Epithelial cell of esophagus (primary cell): ENCODE measurements at regions not wholly inside any gene's neighbourhood (a gene's known extent, or its start where the extent isn't known, plus 50 kb on each side); places are given as distances from the start of the nearest gene placed in this dataset.

ENCODE experiments used
- DNase-seq: peaks from one replicate; pipeline ENCODE4 v3.0.0; 2010; ENCODE audit warnings: low read depth
- H3K4me3 ChIP-seq: 2 replicates; pipeline ENCODE4 v1.5.1; 2011; ENCODE audit warnings: mild to moderate bottlenecking, low read length, control low read depth
- TF ChIP-seq, protein P1 (sequence below): IDR thresholded peaks from 2 replicates; pipeline ENCODE4 v1.5.1; 2011; ENCODE audit warnings: low read depth, mild to moderate bottlenecking, low read length, control low read depth, inconsistent platforms; ENCODE audit not compliant: insufficient read depth; ENCODE audit errors: missing control alignments

DNA sequence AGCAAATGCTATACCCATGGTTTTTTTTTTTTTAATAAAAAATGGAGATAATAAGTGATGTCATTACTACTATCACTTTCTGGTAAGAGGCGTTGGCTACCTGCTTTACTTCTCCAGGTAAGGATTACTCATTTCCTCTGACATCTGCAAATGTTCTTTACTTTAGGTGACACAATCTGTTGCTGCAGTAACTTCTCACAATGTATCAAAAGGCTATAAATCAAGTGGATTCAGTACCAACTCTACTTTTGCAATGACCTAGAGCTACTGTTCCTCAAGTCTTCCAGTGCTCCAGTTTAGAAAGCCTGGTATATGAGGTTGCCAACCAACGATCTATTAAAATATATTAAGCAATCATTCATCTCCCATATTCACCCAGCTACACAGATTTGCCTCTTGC lies 129.1 kb downstream of the PLK2 start:
- TF ChIP-seq, protein P1, sequence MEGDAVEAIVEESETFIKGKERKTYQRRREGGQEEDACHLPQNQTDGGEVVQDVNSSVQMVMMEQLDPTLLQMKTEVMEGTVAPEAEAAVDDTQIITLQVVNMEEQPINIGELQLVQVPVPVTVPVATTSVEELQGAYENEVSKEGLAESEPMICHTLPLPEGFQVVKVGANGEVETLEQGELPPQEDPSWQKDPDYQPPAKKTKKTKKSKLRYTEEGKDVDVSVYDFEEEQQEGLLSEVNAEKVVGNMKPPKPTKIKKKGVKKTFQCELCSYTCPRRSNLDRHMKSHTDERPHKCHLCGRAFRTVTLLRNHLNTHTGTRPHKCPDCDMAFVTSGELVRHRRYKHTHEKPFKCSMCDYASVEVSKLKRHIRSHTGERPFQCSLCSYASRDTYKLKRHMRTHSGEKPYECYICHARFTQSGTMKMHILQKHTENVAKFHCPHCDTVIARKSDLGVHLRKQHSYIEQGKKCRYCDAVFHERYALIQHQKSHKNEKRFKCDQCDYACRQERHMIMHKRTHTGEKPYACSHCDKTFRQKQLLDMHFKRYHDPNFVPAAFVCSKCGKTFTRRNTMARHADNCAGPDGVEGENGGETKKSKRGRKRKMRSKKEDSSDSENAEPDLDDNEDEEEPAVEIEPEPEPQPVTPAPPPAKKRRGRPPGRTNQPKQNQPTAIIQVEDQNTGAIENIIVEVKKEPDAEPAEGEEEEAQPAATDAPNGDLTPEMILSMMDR, result no peak
- DNase-seq, result peak; percentile 88

DNA sequence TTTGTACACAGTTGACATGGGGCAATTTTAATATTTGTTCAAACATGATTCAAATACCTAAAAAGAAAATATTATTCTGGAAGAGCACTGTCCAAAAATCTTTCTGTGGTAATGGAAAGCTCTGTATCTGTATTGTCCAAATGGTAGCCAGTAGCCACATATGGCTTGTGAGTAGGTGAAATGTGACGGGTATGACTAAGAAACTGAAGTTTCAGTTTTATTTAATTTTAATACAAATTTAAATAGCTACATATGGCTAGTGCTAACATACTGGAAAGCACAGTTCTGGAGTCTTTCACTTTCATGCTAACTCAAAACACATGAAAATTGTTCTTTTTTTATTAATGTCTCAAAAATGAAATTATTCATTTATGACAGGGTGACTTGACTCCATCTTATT lies 132.6 kb downstream of the PLK2 start:
- no peak overlapping the region for H3K4me3 ChIP-seq
- TF ChIP-seq, protein P1, result no peak
- DNase-seq, result no peak

More for the DNA sequence above, 129.1 kb downstream of the PLK2 start:
- no peak overlapping the region for H3K4me3 ChIP-seq

DNA sequence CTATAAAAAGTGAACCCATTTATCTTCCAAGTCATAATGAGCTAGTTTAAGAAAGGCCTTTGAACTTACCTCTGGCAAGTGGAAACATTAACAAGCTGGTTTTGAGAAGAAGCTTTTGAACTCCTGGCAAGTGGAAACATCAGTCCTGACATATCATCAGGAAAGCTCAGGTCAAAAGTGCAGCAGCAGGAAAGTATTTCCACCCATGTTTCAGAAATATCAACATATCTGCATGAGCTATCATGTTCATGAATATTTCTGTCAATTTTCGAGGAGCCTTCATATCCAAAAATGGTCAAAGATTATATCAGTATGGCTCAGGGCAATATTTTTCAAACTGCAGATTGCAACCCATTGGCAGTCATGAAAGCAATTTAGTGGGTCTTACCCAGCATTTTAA lies 133.9 kb downstream of the PLK2 start:
- DNase-seq, result no peak
- TF ChIP-seq, protein P1, result no peak
- H3K4me3 ChIP-seq, result no peak overlapping the region

DNA sequence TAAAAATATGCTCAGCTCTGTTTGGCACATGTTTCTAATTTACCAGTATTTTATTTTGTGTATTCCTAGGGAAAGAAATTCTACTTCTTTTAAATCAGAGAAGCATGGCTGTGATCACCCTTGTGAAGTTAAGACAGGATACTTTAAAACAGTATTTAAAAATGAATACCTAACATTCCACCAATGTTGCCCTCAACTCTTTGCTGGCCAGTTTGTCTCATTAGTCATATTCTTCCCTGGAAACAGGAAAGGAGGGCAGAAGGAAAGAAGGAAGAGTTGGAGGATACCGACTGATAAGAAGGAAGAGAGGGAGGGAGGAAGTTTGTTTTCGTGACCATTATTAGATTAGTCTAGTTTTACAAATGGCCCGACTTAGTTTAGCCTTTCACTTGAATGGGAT lies 137.4 kb downstream of the PLK2 start:
- TF ChIP-seq, protein P1, result no peak
- no peak overlapping the region for H3K4me3 ChIP-seq
- DNase-seq, result peak; percentile 25

DNA sequence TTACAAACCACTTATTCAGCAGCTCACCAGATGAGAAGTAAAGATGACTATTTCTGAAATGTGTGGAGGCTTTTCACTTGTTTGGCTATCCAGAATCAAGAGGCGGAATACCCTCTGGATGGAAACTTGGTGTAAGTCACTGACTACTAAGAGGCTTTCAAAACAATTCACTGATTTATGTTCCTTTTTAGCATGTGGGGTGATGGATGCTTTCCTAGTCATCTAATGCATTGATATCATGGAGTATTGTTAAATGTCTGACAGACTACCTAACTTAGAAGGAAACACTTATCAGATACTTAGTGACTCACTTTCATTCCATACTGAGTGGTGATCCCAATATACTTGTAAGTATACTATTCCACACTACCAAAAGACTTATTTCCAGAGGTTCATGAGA lies 141.4 kb downstream of the PLK2 start:
- TF ChIP-seq, protein P1, result no peak
- H3K4me3 ChIP-seq, result no peak overlapping the region
- peak; percentile 25 for DNase-seq

DNA sequence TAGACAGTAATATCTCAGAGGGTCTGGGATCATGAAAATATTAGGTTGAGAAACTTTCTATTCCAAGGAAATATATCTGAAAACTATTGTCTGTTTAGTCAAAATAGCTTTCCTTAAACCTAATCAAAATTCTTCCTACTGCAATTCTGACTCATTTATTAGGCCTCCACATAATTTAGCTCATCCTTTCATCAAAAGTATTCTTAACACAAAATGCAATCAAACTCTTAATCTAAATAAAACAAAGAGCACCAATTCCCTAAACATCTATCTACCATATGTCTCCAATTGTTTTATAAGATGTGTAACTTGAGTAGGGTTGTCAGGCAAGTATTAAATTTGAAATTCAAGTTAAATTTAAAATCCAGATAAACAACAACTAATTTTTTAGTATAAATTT lies 142.1 kb downstream of the PLK2 start:
- DNase-seq, result no peak
- TF ChIP-seq, protein P1, result no peak
- no peak overlapping the region for H3K4me3 ChIP-seq

DNA sequence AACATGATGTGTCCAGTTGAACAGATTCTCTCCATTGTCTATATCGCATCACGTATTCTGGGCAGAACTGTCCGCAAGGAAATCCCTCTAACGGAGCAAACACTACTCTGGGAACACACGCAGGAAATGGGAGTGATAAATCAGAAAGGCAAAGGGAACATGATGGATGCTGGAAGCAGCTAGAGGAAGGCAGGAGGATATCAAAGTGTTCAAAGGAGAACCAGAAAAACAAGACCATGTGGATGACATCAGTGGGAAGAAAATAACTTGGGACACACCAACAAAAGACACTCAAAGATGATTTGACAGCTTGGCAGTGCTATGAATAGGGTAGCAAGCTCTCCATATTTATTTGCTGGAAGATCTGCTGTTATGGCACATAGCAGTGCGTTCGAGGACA lies 142.9 kb downstream of the PLK2 start:
- TF ChIP-seq, protein P1, result no peak
- no peak overlapping the region for H3K4me3 ChIP-seq
- peak; percentile 68 for DNase-seq
